ENCODE measurements at regions not wholly inside any gene's neighbourhood (a gene's known extent, or its start where the extent isn't known, plus 50 kb on each side); places are given as distances from the start of the nearest gene placed in this dataset.

GRCh38 chr7:68414631-68415425 is 1183.4 kb upstream of the AUTS2 start:
- no peak for TF ChIP-seq CTCF (IDR thresholded peaks at IDR 0.05)
- no peak for TF ChIP-seq POLR2AphosphoS5 (IDR thresholded peaks at IDR 0.05)
